AG10803 (cell line): ENCODE measurements at regions not wholly inside any gene's neighbourhood (a gene's known extent, or its start where the extent isn't known, plus 50 kb on each side); places are given as distances from the start of the nearest gene placed in this dataset.
"Not testable (repeated sequence)": the region's sequence is repeated elsewhere in the genome, so short reads cannot be mapped to it uniquely, and the experiment has no call there.

Experiments
- DNase-seq: peaks from one replicate; pipeline ENCODE4 v3.0.0; 2010; ENCODE audit warnings: low read depth
- H3K4me3 ChIP-seq: 2 replicates; pipeline ENCODE4 v1.5.1; 2011; ENCODE audit warnings: mild to moderate bottlenecking, low read length, control low read depth
- TF ChIP-seq, protein P1 (sequence below): conservative IDR thresholded peaks from 2 replicates; pipeline ENCODE4 v1.5.1; 2011; ENCODE audit warnings: mild to moderate bottlenecking, low read length, control low read depth, inconsistent platforms

DNA sequence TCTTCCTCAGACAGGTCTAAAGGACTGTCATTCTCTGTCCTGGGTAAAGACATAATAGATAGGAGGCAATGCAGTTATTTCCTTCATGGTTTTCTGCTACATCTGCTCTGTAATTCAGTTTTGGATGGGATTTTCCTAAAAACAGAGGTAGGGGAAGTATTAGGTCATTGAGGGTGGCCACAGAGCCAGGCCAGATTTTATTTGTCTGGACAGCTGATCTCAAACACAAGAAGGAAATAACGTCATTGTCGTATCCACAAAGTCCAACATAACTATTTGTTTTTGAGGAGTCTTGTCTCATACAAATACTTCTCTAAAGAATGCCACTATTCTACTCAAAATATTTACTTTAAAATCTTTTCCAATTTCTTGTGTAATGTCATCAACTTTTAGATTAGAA lies 154.8 kb upstream of the MAP2 start:
- DNase-seq: no peak
- TF ChIP-seq, protein P1, sequence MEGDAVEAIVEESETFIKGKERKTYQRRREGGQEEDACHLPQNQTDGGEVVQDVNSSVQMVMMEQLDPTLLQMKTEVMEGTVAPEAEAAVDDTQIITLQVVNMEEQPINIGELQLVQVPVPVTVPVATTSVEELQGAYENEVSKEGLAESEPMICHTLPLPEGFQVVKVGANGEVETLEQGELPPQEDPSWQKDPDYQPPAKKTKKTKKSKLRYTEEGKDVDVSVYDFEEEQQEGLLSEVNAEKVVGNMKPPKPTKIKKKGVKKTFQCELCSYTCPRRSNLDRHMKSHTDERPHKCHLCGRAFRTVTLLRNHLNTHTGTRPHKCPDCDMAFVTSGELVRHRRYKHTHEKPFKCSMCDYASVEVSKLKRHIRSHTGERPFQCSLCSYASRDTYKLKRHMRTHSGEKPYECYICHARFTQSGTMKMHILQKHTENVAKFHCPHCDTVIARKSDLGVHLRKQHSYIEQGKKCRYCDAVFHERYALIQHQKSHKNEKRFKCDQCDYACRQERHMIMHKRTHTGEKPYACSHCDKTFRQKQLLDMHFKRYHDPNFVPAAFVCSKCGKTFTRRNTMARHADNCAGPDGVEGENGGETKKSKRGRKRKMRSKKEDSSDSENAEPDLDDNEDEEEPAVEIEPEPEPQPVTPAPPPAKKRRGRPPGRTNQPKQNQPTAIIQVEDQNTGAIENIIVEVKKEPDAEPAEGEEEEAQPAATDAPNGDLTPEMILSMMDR: no peak
- H3K4me3 ChIP-seq: no peak overlapping the region

DNA sequence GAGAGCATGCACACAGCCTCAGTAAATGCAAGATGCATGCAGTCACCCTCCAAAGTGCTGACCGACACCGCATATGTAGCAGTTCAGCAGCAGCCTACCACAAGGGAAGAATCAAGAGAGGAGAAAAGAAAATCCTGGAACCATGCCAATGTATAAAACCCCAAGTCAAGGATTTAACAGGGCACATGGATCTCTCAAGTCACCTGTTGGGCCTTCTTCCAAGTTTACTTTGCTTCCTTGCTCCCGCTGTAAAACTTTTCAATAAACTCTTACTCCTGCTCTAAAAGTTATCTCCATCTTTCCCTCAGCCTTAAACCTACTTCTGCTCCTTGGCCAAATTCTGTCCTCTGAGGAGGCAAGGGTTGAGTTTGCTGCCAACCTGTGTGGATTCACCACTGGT lies 147.8 kb upstream of the MAP2 start:
- no peak for DNase-seq
- no peak overlapping the region for H3K4me3 ChIP-seq
- TF ChIP-seq, protein P1: no peak

DNA sequence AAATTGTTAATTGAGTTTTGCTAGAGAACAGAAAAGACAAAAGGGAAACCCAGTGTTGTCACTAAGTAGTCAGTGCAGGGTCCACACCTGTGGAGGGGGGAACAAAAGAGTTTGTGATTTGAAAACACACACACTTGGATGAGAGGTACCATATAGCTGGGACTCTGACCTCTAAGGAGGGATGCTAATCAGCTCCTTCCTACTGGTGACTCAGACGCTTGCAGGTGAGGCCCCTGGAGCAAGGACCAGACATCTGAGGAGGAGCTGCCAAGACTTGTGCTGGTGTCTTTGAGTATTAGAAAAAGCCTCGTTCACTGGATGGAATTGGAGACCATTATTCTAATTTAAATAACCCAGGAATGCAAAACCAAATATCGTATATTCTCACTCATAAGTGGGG lies 146.4 kb upstream of the MAP2 start:
- no peak for DNase-seq
- TF ChIP-seq, protein P1: no peak

DNA sequence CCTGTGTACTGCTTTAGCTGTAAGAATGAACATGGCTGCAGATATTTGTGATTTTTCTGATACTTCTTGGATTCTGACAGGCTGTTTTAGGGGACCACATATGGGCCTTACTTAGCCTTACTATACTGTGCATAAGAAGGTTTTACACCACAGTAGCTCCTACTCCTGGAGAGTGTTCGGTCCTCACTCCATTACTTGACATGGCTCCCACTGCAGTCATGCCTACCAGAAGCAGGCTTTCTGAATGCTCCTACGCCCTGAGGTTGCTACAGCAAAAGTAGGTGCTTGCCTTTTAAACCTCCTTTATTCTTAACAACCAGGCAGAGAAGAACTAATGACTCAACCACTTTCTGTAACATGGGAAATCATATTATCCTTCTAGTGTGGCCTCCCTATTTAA lies 125.2 kb upstream of the MAP2 start:
- H3K4me3 ChIP-seq: no peak overlapping the region
- TF ChIP-seq, protein P1: no peak
- no peak for DNase-seq

More for the DNA sequence above, 146.4 kb upstream of the MAP2 start:
- H3K4me3 ChIP-seq: no peak overlapping the region

- H3K4me3 ChIP-seq, DNase-seq: not testable (repeated sequence)
These were observed 124.4 kb upstream of the MAP2 start for GRCh38 chr2:209299478-209299877.

DNA sequence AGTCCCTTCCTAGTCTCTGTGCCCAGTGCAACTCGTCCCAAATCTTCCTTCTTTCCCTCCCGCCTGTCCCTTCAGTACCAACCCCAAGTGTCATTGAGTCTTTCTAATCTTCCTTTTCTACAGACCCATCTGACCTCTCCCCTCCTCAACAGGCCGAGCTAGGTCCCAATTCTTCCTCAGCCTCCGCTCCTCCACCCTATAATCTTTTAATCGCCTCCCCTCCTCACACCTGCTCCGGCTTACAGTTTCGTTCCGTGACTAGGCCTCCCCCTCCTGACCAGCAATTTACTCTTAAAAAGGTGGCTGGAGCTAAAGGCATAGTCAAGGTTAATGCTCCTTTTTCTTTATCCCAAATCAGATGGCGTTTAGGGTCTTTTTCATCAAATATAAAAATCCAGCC lies 123.1 kb upstream of the MAP2 start:
- not testable (repeated sequence) for H3K4me3 ChIP-seq

DNA sequence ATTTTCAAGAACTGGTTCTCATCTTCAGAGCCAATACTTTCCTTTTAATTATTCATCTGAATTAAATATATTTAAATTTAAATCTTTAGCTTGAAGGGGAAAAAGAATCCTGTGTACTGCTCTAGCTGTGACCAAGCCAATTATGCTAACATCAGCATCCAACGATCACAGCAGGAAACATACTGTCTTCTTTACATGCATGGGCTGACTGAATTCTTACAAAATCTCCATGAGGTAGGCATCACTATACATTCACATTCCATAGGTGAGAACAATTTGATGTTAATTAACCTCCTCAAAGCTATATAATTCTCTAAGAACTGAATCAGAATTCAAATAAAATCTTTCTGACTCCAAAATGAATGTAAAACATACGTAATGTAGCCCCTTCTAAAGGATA lies 118.8 kb upstream of the MAP2 start:
- TF ChIP-seq, protein P1: no peak
- DNase-seq: no peak
- H3K4me3 ChIP-seq: no peak overlapping the region

More for the DNA sequence above, 123.1 kb upstream of the MAP2 start:
- not testable (repeated sequence) for DNase-seq

DNA sequence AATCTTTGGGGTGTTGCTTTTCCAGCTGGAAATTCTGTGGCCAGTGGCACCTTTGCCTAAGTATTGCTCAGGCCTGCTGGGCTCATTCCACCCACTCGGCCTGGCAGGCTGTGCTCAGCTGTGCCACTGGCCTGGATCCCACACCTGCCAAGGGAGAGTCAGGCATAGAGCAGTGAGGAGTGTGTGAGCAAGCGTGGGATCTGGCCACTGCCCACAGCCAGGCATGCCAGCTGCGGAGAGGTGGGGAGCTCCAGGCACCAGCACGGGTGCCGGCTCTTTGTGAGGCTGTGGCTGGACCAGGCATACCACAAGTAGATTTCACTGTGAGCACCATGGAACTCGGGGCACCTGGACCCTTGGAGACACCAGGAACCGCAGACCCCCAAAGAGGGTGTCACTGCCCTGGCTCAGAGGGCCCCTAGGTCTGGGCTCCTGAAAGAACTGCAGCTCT lies 118.1 kb upstream of the MAP2 start:
- no peak overlapping the region for H3K4me3 ChIP-seq
- DNase-seq: no peak
- TF ChIP-seq, protein P1: no peak
